HG03558 (cell line): ENCODE measurements at regions not wholly inside any gene's neighbourhood (a gene's known extent, or its start where the extent isn't known, plus 50 kb on each side); places are given as distances from the start of the nearest gene placed in this dataset.
"Not testable (repeated sequence)": the region's sequence is repeated elsewhere in the genome, so short reads cannot be mapped to it uniquely, and the experiment has no call there.

Source experiments
- ATAC-seq: cut with Tn5 transposase; IDR thresholded peaks from one replicate; pipeline ENCODE4 v1.9.1; 2021; ENCODE audit warnings: moderate number of reproducible peaks; ENCODE audit not compliant: unreplicated experiment; ENCODE audit errors: extremely low read depth

- ATAC-seq: no peak
These were observed 725.8 kb upstream of the RAG2 start for GRCh38 chr11:37323843-37324242.

DNA sequence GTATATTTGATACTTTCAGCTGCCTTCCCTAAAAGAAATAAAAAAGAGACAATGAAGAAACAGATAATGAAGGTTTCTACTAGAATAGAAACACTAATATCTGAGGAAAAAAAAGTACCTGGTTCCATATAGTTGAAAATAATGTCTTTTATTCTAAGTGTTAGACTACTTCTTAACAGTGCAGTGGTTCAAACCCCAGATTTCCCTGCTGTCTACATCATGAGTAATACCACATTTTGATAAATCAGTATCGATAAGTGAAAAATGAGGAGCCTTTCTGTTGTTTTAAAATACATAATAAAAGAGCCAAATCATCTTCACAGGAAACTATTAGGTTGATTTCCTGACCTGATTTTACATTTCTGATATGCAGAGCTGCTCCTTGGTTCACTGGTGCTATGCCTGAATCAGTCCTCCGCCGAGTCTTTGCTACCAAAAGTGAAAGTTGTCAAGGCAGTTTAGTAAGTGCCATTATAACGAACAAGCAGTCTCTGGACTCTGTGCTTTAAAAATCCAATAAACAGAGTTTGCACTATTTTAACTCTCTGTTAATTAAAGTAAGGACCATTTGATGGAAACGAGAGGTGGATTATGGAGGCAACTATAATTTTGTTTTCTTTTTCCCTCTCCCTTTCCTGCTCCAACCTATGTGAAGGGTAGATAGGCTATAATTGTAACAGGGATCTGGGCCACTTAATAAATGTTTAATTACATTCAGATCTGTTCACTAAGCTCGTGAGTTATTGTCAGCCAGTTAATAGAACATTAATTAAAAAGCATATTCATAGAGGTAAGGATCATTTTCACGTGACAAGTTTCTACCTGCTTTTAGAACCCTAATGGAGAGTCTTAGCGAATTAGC, 724.5 kb upstream of the RAG2 start:
- no peak for ATAC-seq

GRCh38 chr11:37320921-37321320, 722.9 kb upstream of the RAG2 start:
- no peak for ATAC-seq

DNA sequence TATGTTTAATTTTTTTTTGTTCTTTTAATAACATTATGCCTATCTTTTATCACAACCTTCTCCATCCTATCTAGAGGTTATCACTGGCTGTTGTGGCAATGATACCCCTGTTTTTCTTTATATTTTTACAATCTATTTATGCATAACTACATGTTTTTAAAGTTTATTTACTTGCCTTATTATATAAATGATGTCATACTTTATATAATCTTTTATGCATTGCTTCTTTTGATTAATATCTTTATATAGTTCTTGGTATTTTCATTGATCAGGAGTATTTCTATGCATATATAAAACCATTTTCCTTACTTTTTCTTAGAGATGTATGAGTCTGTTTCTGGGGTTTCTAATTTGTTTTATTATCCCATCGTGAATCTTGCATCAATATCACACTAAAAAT, 719.8 kb upstream of the RAG2 start:
- no peak for ATAC-seq

- no peak for ATAC-seq
These were observed 715.2 kb upstream of the RAG2 start for GRCh38 chr11:37313266-37313665.

GRCh38 chr11:37306563-37306962, 708.5 kb upstream of the RAG2 start:
- ATAC-seq: no peak

DNA sequence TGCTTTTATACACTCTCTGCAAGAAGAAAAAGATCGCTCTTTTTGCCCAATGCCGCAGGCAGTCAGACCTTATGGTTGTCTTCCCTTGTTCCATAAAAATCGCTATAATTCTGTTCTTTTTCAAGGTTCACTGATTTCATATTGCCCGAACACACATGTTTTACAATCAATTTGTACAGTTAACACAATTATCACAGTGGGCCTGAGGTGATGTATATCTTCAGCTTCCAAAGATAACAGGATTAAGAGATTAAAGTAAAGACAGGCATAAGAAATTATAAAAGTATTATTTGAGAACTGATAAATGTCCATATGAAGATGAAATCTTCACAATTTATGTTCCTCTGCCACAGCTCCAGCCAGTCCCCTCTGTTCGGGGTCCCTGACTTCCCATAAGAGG, 703.4 kb upstream of the RAG2 start:
- not testable (repeated sequence) for ATAC-seq

GRCh38 chr11:37298173-37298572, 700.1 kb upstream of the RAG2 start:
- ATAC-seq: no peak

DNA sequence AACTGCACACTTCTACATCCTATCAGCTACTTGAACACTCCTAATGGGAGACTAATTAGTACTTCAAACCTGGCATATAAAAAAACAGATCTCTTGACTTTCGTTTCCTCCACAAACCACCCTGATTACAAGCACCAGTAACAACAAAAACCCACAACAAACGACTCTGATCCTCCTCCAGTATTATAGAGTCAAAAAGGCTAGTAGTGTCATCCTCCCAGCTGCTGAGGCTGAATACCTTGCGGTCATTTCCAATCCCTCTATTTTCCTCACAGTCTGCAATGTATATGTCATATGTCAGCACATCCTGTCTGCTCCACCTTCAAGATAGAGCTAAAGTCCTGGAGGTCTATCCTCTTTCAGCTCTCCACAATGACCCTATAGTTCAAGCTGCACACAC, 688.9 kb upstream of the RAG2 start:
- no peak for ATAC-seq

DNA sequence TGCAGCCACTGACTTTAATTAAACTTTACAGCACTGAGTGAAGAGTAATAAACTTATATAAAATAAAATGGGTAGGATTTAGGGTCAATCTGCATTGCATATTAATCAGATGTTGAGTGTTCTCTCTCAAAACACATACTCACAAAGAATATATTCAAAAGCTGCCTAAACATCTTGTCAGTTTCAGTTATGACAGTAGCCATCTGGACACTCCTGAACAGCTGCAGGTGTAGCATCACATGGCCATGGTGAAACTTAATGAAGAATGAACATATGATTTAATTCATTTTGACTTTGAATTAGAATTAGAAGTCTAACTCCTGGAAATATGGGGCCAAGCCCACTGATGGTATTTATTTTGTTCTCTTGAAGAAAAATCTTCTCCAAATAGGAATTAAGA, 684.3 kb upstream of the RAG2 start:
- ATAC-seq: no peak

- ATAC-seq: no peak
These were observed 682.2 kb upstream of the RAG2 start for GRCh38 chr11:37280200-37280599.

DNA sequence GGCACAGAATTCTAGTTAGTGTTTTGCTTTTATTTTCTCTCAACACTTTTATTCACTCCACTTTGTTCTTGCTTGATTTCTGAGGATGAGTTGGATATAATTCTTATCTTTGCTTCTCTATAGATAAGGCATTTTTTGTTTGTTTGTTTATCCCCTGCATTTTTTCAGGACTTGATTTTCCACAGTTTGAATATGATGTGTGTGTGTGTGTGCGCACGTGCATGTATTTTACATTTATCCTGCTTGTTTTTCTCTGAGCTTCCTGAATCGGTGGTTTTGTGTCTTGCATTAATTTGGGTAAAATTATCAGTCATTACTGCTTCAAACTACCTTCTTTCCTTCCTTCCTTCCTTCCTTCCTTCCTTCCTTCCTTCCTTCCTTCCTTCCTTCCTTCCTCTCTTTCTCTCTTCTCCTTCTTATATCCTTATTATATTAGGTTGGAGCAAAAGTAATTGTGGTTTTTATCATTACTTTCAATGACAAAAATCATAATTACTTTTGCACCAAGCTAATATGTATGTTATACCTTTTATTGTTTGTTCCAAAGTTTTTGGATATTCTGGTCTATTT, 679.9 kb upstream of the RAG2 start:
- no peak for ATAC-seq

DNA sequence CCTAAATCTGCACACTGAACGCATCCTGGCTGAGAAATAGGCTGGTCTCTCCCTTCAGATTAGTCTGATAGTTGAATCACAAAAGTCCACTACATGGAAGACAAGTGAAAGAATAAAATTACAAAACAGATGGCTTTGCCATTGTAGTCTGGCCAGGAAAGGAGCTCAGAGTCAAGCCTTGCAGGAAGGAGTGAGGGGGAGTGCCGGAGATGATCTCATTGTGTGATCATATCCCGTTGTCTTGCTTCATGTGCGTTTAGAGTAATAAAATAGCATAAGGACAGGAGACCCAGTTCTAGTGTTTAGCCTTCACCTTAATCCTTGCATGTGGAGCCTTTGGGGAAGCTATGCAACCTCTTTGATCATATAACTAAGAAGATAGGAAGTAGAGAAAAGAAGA, 666.7 kb upstream of the RAG2 start:
- ATAC-seq: no peak

- no peak for ATAC-seq
These were observed 666.0 kb upstream of the RAG2 start for GRCh38 chr11:37264060-37264459.

- ATAC-seq: not testable (repeated sequence)
These were observed 665.4 kb upstream of the RAG2 start for GRCh38 chr11:37263467-37263866.

DNA sequence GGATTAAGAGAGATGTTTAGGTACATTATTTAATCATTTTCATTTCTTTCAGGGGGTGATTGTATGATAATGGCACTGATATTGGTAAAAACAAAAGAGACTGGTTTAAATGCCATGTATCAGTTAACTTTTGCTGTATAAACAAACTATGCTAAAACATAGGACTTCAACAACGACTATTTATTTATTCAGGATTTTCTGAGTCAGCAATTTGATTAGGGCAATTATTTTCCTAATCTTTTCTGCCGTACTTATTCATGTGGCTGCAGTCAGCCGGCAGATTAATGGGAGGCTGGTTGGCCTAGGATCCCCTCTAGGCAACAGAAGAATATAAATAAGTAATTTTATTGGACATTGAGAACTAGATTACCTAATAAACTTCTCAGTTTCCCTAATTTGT, 661.7 kb upstream of the RAG2 start:
- ATAC-seq: no peak

GRCh38 chr11:37248145-37248544, 650.1 kb upstream of the RAG2 start:
- ATAC-seq: no peak

GRCh38 chr11:37246092-37246491, 648.1 kb upstream of the RAG2 start:
- ATAC-seq: not testable (repeated sequence)

- no peak for ATAC-seq
These were observed 632.8 kb upstream of the RAG2 start for GRCh38 chr11:37230865-37231264.

DNA sequence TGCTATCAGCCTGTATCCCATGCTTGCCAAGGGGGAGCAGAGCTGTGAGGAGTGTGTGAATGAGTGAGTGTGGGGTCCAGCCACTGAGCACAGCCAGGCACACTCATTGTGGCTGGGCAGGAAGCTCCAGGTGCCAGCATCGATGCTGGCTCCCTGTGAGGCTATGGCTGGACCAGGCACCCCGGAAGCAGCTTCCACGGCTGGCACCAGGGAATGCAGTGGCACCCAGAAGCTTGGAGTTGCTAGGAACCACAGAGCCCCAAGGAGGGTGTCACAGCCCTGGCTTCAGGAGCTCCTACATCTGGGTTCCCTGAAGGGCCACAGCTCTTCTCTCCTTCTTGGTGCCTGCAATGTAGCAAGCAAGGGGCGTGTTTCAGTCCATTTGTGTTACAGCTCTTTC, 625.9 kb upstream of the RAG2 start:
- no peak for ATAC-seq

- no peak for ATAC-seq
These were observed 605.0 kb upstream of the RAG2 start for GRCh38 chr11:37203006-37203405.

DNA sequence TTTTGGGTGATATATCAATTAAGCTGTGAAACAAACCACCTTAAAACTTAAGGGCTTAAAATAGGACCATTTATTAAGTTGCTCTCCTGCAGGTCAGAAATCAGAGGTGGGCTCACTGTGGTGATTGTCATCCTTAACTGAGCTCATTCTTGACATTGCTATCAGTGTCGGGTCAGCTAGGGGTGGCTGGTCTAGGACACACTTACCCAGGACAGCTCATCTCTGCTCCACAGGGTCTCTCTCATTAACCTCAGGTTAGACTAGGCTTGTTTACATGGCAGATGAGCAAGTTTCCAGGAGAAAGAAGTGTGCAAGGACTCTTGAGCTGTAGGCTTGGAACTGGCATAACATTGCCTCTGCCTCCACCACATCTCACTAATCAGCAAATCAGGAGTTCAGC, 601.0 kb upstream of the RAG2 start:
- no peak for ATAC-seq
